ENCODE measurements at regions not wholly inside any gene's neighbourhood (a gene's known extent, or its start where the extent isn't known, plus 50 kb on each side); places are given as distances from the start of the nearest gene placed in this dataset.

GRCh38 chr1:29981586-29982239 lies 741.7 kb downstream of the MATN1 start:
- peak; percentile 5 for DNase-seq (ENCODE audit: low spot score)
- Histone ChIP-seq H3K27me3 (ENCODE audit: control insufficient read depth in 4 of 4, insufficient read depth in 4 of 4, low read length in 3 of 4) (no peaks in the 10 kb centered on the region), H3K9me3 (ENCODE audit: control insufficient read depth in 4 of 4, low read length in 3 of 4) (no peaks in the 10 kb centered on the region), H3K36me3 (ENCODE audit: control insufficient read depth in 4 of 4, insufficient read depth in 3 of 4, low read depth in 1 of 4, low read length in 3 of 4) (no peaks in the 10 kb centered on the region), H3K27ac (ENCODE audit: low read depth in 1 of 2, low read length in 2 of 2) (no peak overlapping the region), H3K4me1 (ENCODE audit: control insufficient read depth in 4 of 4, insufficient read depth in 4 of 4, low read length in 3 of 4) (peaks cover 7 to 27% (median 20%) of the 10 kb centered on the region in 4 donors), H3K4me3 (ENCODE audit: low read depth in 1 of 3, low read length in 3 of 3) (no peak overlapping the region), H3K9ac (ENCODE audit: low read depth in 1 of 2, low read length in 2 of 2) (no peak overlapping the region)
- 88% methylated on average over 5 of the region's 5 CpGs for WGBS
- no peak for TF ChIP-seq GABPA (IDR thresholded peaks at IDR 0.05 in 1 of 2, conservative IDR thresholded peaks at IDR 0.05 in 1 of 2)
- TF ChIP-seq JUND (IDR thresholded peaks at IDR 0.05): no peak
- TF ChIP-seq EGR1 (IDR thresholded peaks at IDR 0.05; ENCODE audit: low read depth in 2 of 2): no peak
- TF ChIP-seq TAF1 (conservative IDR thresholded peaks at IDR 0.05): no peak
- no peak for TF ChIP-seq SP1 (IDR thresholded peaks at IDR 0.05)
- TF ChIP-seq ZBTB33 (IDR thresholded peaks at IDR 0.05): no peak
- TF ChIP-seq RXRA (IDR thresholded peaks at IDR 0.05): no peak
- TF ChIP-seq NR2F2 (IDR thresholded peaks at IDR 0.05): no peak
- no peak for TF ChIP-seq CTCF (IDR thresholded peaks at IDR 0.05; ENCODE audit: low read depth, low read length, missing input control)
- no peak for TF ChIP-seq YY1 (IDR thresholded peaks at IDR 0.05)
- TF ChIP-seq, protein P1, sequence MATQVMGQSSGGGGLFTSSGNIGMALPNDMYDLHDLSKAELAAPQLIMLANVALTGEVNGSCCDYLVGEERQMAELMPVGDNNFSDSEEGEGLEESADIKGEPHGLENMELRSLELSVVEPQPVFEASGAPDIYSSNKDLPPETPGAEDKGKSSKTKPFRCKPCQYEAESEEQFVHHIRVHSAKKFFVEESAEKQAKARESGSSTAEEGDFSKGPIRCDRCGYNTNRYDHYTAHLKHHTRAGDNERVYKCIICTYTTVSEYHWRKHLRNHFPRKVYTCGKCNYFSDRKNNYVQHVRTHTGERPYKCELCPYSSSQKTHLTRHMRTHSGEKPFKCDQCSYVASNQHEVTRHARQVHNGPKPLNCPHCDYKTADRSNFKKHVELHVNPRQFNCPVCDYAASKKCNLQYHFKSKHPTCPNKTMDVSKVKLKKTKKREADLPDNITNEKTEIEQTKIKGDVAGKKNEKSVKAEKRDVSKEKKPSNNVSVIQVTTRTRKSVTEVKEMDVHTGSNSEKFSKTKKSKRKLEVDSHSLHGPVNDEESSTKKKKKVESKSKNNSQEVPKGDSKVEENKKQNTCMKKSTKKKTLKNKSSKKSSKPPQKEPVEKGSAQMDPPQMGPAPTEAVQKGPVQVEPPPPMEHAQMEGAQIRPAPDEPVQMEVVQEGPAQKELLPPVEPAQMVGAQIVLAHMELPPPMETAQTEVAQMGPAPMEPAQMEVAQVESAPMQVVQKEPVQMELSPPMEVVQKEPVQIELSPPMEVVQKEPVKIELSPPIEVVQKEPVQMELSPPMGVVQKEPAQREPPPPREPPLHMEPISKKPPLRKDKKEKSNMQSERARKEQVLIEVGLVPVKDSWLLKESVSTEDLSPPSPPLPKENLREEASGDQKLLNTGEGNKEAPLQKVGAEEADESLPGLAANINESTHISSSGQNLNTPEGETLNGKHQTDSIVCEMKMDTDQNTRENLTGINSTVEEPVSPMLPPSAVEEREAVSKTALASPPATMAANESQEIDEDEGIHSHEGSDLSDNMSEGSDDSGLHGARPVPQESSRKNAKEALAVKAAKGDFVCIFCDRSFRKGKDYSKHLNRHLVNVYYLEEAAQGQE (IDR thresholded peaks at IDR 0.05): no peak
- TF ChIP-seq HNF4G (IDR thresholded peaks at IDR 0.05): no peak
- TF ChIP-seq RAD21 (IDR thresholded peaks at IDR 0.05): no peak
- no peak for TF ChIP-seq FOXA2 (IDR thresholded peaks at IDR 0.05)
- TF ChIP-seq MAX (IDR thresholded peaks at IDR 0.05): no peak
- no peak for TF ChIP-seq ATF3 (IDR thresholded peaks at IDR 0.05)
- no peak for TF ChIP-seq HNF4A (conservative IDR thresholded peaks at IDR 0.05)
- TF ChIP-seq FOXA1 (IDR thresholded peaks at IDR 0.05): no peak
